ENCODE measurements at regions not wholly inside any gene's neighbourhood (a gene's known extent, or its start where the extent isn't known, plus 50 kb on each side); places are given as distances from the start of the nearest gene placed in this dataset.

- DNase-seq (ENCODE audit: low read depth, low spot score), result no peak
- POLR2A ChIA-PET, result no interaction called here
- no peak overlapping the region for H3K4me3 ChIP-seq (ENCODE audit: low read depth, low read length)
- H3K27ac ChIP-seq (ENCODE audit: low read depth, low read length), result no peak overlapping the region
- no peak for TF ChIP-seq CTCF (IDR thresholded peaks at IDR 0.05; ENCODE audit: low read depth, low read length)
- no peaks in the 10 kb centered on the region for H3K9me3 ChIP-seq (ENCODE audit: control insufficient read depth, insufficient read depth, low read length)
- H3K27me3 ChIP-seq (ENCODE audit: control insufficient read depth, insufficient read depth, low read length), result no peaks in the 10 kb centered on the region
- CTCF ChIA-PET, result no interaction called here
These were observed 122.5 kb upstream of the TRPM3 start for GRCh38 chr9:71243951-71244350.

- H3K4me3 ChIP-seq (ENCODE audit: low read depth, low read length), result no peak overlapping the region
- no peak for DNase-seq (ENCODE audit: low read depth, low spot score)
- ChIA-PET CTCF (interaction anchor here (1.8 kb wide), 1 partner anchor 602 kb away, joined by 5 read pairs; no protein-coding TSS in a partner anchor), POLR2A (no interaction called here)
- H3K27ac ChIP-seq (ENCODE audit: low read depth, low read length), result no peak overlapping the region
- no peaks in the 10 kb centered on the region for H3K9me3 ChIP-seq (ENCODE audit: control insufficient read depth, insufficient read depth, low read length)
- no peak for TF ChIP-seq CTCF (IDR thresholded peaks at IDR 0.05; ENCODE audit: low read depth, low read length)
- H3K27me3 ChIP-seq (ENCODE audit: control insufficient read depth, insufficient read depth, low read length), result no peaks in the 10 kb centered on the region
These were observed 120.7 kb upstream of the TRPM3 start for GRCh38 chr9:71242081-71242480.

- TF ChIP-seq CTCF (IDR thresholded peaks at IDR 0.05; ENCODE audit: low read depth, low read length), result no peak
- POLR2A ChIA-PET, result no interaction called here
- Histone ChIP-seq H3K27ac (ENCODE audit: low read depth, low read length) (no peak overlapping the region), H3K9me3 (ENCODE audit: control insufficient read depth, insufficient read depth, low read length) (no peaks in the 10 kb centered on the region), H3K4me3 (ENCODE audit: low read depth, low read length) (no peak overlapping the region), H3K27me3 (ENCODE audit: control insufficient read depth, insufficient read depth, low read length) (no peaks in the 10 kb centered on the region)
- CTCF ChIA-PET, result interaction anchor here (1.1 kb wide), 1 partner anchor 13 kb away, joined by 3 read pairs; no protein-coding TSS in a partner anchor
- DNase-seq (ENCODE audit: low read depth, low spot score), result no peak
These were observed 115.6 kb upstream of the TRPM3 start for GRCh38 chr9:71237051-71237450.

- Histone ChIP-seq H3K27me3 (ENCODE audit: control insufficient read depth, insufficient read depth, low read length) (no peaks in the 10 kb centered on the region), H3K9me3 (ENCODE audit: control insufficient read depth, insufficient read depth, low read length) (no peaks in the 10 kb centered on the region), H3K27ac (ENCODE audit: low read depth, low read length) (no peak overlapping the region), H3K4me3 (ENCODE audit: low read depth, low read length) (no peak overlapping the region)
- TF ChIP-seq CTCF (IDR thresholded peaks at IDR 0.05; ENCODE audit: low read depth, low read length), result no peak
- no peak for DNase-seq (ENCODE audit: low read depth, low spot score)
- ChIA-PET POLR2A (no interaction called here), CTCF (interaction anchor here (1.5 kb wide), 1 partner anchor 16 kb away, joined by 6 read pairs; no protein-coding TSS in a partner anchor)
These were observed 112.2 kb upstream of the TRPM3 start for GRCh38 chr9:71233646-71234045.

- H3K9me3 ChIP-seq (ENCODE audit: control insufficient read depth, insufficient read depth, low read length), result no peaks in the 10 kb centered on the region
- CTCF ChIA-PET, result interaction anchor here (1.2 kb wide), 1 partner anchor 27 kb away, joined by 3 read pairs; no protein-coding TSS in a partner anchor
- POLR2A ChIA-PET, result no interaction called here
- no peak for DNase-seq (ENCODE audit: low read depth, low spot score)
- H3K27ac ChIP-seq (ENCODE audit: low read depth, low read length), result no peak overlapping the region
- H3K4me3 ChIP-seq (ENCODE audit: low read depth, low read length), result no peak overlapping the region
- TF ChIP-seq CTCF (IDR thresholded peaks at IDR 0.05; ENCODE audit: low read depth, low read length), result no peak
- no peaks in the 10 kb centered on the region for H3K27me3 ChIP-seq (ENCODE audit: control insufficient read depth, insufficient read depth, low read length)
These were observed 102.6 kb upstream of the TRPM3 start for GRCh38 chr9:71223953-71224538.
